ENCODE measurements at regions not wholly inside any gene's neighbourhood (a gene's known extent, or its start where the extent isn't known, plus 50 kb on each side); places are given as distances from the start of the nearest gene placed in this dataset.

GRCh38 chr1:170360601-170361000 is 171.4 kb upstream of the GORAB start:
- Mint-ChIP-seq H3K27me3 (ENCODE audit: insufficient read depth, low read depth, poor library complexity) (no peaks in the 10 kb centered on the region), H3K4me1 (no peaks in the 10 kb centered on the region), H3K4me3 (no peak overlapping the region), H3K36me3 (ENCODE audit: low read depth) (no peaks in the 10 kb centered on the region), H3K9me3 (no peaks in the 10 kb centered on the region), H3K27ac (no peak overlapping the region)
- ATAC-seq, result no peak
- Histone ChIP-seq H3K4me2 (no peak overlapping the region), H3K36me3 (ENCODE audit: insufficient read depth) (no peaks in the 10 kb centered on the region), H3K27ac (ENCODE audit: low read depth) (no peak overlapping the region), H2AFZ (no peak overlapping the region), H4K20me1 (replicated peaks; ENCODE audit: insufficient read depth) (no peaks in the 10 kb centered on the region), H3F3A (replicated peaks; ENCODE audit: low read depth) (no peaks in the 10 kb centered on the region), H3K79me2 (replicated peaks; ENCODE audit: insufficient read depth) (no peaks in the 10 kb centered on the region), H3K9me2 (ENCODE audit: insufficient read depth) (0 out of 2 replicates have a peak, but pooled peaks cover 4% of the 10 kb centered on the region), H3K4me1 (ENCODE audit: insufficient read depth) (no peaks in the 10 kb centered on the region), H3K27me3 (ENCODE audit: insufficient read depth) (no peaks in the 10 kb centered on the region), H3K4me3 (no peak overlapping the region)
- TF ChIP-seq EZH2phosphoT487 (IDR thresholded peaks at IDR 0.05; ENCODE audit: unreplicated experiment) (no peak), CREB1 (CRISPR knock-in tag; IDR thresholded peaks at IDR 0.05; ENCODE audit: low read depth) (no peak), NANOG (IDR thresholded peaks at IDR 0.05; ENCODE audit: borderline replicate concordance) (no peak), JUNB (IDR thresholded peaks at IDR 0.05; ENCODE audit: unreplicated experiment) (no peak), EZH2 (IDR thresholded peaks at IDR 0.05; ENCODE audit: low read depth, unreplicated experiment) (no peak), REST (IDR thresholded peaks at IDR 0.05; ENCODE audit: unreplicated experiment) (no peak), ZNF462 (CRISPR knock-in tag; IDR thresholded peaks at IDR 0.05) (no peak)
- DNase-seq (ENCODE audit: low spot score), result no peak
